ENCODE measurements at regions not wholly inside any gene's neighbourhood (a gene's known extent, or its start where the extent isn't known, plus 50 kb on each side); places are given as distances from the start of the nearest gene placed in this dataset.

DNA sequence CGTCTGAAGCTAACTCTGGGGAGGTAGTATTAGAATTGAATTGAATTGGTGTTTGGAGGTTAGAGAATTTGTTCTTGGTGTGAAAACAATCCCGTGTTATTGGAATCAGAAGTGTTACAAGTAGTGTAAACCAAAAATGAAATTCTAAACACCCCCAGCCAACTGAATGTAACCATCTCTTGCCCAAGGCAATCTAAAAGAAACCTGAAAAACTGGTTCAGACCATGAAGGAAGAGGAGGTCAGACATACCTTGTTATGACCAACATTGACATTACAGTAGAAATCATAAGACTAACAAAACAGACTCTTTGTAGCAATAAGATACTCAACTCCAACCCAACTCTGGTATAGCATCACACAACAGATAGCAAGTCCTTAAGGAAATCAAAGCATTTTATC lies 159.0 kb downstream of the TUSC1 start:
- TF ChIP-seq, protein P1, sequence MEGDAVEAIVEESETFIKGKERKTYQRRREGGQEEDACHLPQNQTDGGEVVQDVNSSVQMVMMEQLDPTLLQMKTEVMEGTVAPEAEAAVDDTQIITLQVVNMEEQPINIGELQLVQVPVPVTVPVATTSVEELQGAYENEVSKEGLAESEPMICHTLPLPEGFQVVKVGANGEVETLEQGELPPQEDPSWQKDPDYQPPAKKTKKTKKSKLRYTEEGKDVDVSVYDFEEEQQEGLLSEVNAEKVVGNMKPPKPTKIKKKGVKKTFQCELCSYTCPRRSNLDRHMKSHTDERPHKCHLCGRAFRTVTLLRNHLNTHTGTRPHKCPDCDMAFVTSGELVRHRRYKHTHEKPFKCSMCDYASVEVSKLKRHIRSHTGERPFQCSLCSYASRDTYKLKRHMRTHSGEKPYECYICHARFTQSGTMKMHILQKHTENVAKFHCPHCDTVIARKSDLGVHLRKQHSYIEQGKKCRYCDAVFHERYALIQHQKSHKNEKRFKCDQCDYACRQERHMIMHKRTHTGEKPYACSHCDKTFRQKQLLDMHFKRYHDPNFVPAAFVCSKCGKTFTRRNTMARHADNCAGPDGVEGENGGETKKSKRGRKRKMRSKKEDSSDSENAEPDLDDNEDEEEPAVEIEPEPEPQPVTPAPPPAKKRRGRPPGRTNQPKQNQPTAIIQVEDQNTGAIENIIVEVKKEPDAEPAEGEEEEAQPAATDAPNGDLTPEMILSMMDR (IDR thresholded peaks at IDR 0.05): no peak
- Histone ChIP-seq H3K27me3 (replicated peaks; ENCODE audit: insufficient read depth) (no peaks in the 10 kb centered on the region), H3K36me3 (no peaks in the 10 kb centered on the region), H3K9me3 (no peaks in the 10 kb centered on the region), H3K4me3 (no peak overlapping the region), H3K27ac (no peak overlapping the region), H3K4me1 (ENCODE audit: control insufficient read depth in 1 of 2, low read depth in 2 of 2) (no peaks in the 10 kb centered on the region)
- ATAC-seq (ENCODE audit: insufficient number of reproducible peaks, low FRiP score, low read depth) (no peak), DNase-seq (ENCODE audit: low spot score) (no peak)

DNA sequence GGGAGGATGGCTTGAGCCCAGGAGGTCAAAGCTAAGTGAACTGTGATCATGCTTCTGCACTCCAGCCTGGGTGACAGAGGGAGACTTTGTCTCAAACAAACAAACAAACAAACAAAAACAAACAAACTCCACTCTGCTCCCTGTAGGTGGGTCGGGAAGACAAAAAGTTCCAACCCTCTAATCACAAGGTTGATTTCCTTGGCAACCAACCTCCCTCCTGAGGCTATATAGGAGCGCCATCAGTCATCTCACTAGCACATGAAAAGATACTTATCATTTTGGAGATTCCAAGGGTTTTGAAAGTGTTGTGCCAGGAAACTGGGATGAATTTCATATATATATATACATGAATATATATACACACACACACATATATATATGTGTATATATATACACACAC lies 160.5 kb downstream of the TUSC1 start:
- ATAC-seq (ENCODE audit: insufficient number of reproducible peaks, low FRiP score, low read depth) (no peak), DNase-seq (ENCODE audit: low spot score) (no peak)
- no peak overlapping the region for H3K27ac ChIP-seq
- H3K4me3 ChIP-seq: no peak overlapping the region
- H3K27me3 ChIP-seq (replicated peaks; ENCODE audit: insufficient read depth): no peaks in the 10 kb centered on the region
- H3K9me3 ChIP-seq: no peaks in the 10 kb centered on the region
- H3K36me3 ChIP-seq: no peaks in the 10 kb centered on the region
- no peaks in the 10 kb centered on the region for H3K4me1 ChIP-seq (ENCODE audit: control insufficient read depth in 1 of 2, low read depth in 2 of 2)
- TF ChIP-seq, protein P1 (IDR thresholded peaks at IDR 0.05): no peak

DNA sequence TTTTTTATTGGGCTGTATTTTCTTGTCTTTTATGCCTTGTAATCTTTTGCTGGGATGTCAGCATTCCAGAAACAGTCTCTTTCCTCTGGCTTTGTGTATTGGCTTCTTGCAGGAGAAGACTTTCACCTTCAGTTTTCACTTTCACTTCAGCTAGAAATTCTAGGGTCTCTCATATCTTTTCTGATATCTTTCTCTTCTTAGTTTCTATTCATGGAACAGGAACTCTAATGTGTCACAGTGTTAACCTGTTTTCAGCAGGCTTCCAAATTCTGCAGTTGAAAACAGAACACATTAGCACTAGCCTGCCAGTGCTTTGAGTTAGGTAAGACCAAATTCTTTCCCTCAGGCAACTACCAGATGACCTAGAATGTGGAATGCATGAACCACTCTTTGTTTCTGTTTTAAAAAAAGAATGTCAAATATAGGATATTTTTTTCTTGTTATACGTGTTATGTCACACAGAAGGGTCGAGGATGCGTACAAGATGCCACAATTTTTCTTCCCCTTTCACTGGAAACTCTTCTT lies 164.7 kb downstream of the TUSC1 start:
- TF ChIP-seq, protein P1 (IDR thresholded peaks at IDR 0.05): no peak
- no peak for ATAC-seq (ENCODE audit: insufficient number of reproducible peaks, low FRiP score, low read depth)
- no peak for DNase-seq (ENCODE audit: low spot score)
- no peak overlapping the region for H3K4me3 ChIP-seq
- H3K36me3 ChIP-seq: no peaks in the 10 kb centered on the region
- no peaks in the 10 kb centered on the region for H3K9me3 ChIP-seq
- H3K27me3 ChIP-seq (replicated peaks; ENCODE audit: insufficient read depth): no peaks in the 10 kb centered on the region
- H3K27ac ChIP-seq: no peak overlapping the region
- H3K4me1 ChIP-seq (ENCODE audit: control insufficient read depth in 1 of 2, low read depth in 2 of 2): peaks cover 0 to 5% of the 10 kb centered on the region in 2 donors

DNA sequence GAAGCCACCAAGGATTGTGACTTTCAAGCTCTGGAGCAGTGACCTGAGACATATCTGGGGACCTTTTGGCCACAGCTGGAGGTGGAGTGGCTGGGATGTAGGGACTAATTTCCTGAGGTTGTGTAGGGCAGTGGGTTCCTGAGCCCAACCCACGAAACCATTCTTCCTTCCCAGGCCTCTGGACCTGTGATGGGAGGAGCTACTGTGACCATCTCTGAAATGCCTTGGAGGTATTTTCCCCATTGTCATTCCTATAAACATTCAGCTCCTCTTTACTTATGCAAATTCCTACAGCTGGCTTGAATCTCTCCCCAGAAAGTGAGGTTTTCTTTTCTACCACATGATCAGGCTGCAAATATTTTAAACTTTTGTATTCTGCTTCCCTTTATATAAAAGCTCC lies 172.6 kb downstream of the TUSC1 start:
- Histone ChIP-seq H3K4me1 (ENCODE audit: control insufficient read depth in 1 of 2, low read depth in 2 of 2) (no peaks in the 10 kb centered on the region), H3K9me3 (peaks cover 12% of the 10 kb centered on the region), H3K4me3 (no peak overlapping the region), H3K27me3 (replicated peaks; ENCODE audit: insufficient read depth) (no peaks in the 10 kb centered on the region), H3K27ac (no peak overlapping the region), H3K36me3 (no peaks in the 10 kb centered on the region)
- DNase-seq (ENCODE audit: low spot score) (no peak), ATAC-seq (ENCODE audit: insufficient number of reproducible peaks, low FRiP score, low read depth) (no peak)
- TF ChIP-seq, protein P1 (IDR thresholded peaks at IDR 0.05): no peak

DNA sequence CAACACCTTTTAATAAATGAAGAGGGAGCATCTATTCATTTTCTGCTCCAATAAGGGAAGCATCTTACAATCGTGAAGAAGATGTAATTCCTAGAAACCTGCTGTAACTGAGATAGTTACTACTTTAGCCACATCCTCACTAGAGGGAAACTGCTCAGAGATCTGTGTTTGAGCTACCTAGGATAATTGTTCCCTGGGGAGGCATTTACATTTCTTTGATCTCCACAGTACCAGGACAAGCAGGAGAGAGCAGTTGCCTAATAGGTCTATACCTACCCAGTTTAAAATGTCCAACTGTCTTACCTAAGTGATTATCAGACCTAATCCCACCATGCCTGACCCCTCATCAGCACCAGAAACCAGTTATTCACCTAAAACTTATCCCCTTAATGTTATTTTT lies 196.9 kb downstream of the TUSC1 start:
- Histone ChIP-seq H3K27me3 (replicated peaks; ENCODE audit: insufficient read depth) (no peaks in the 10 kb centered on the region), H3K27ac (no peak overlapping the region), H3K4me3 (no peak overlapping the region), H3K36me3 (no peaks in the 10 kb centered on the region), H3K4me1 (ENCODE audit: control insufficient read depth in 1 of 2, low read depth in 2 of 2) (no peaks in the 10 kb centered on the region), H3K9me3 (no peaks in the 10 kb centered on the region)
- TF ChIP-seq, protein P1 (IDR thresholded peaks at IDR 0.05): no peak
- ATAC-seq (ENCODE audit: insufficient number of reproducible peaks, low FRiP score, low read depth) (no peak), DNase-seq (ENCODE audit: low spot score) (no peak)

Data from thoracic aorta (tissue), 2 donors.